GM12892 (cell line): ENCODE measurements at regions not wholly inside any gene's neighbourhood (a gene's known extent, or its start where the extent isn't known, plus 50 kb on each side); places are given as distances from the start of the nearest gene placed in this dataset.

Source experiments
- DNase-seq: peaks from one replicate; pipeline ENCODE4 v3.0.0; 2011; ENCODE audit not compliant: insufficient read length
- FAIRE-seq: peaks from 2 replicates; lab custom pipeline; 2011; peaks lifted over from hg19 to GRCh38; lab: Jason Lieb, UNC
- POLR2A ChIP-seq: IDR thresholded peaks from 2 replicates; pipeline ENCODE4 v1.6.1; 2011; ENCODE audit warnings: low read depth, low read length, control low read depth
- POLR2AphosphoS5 ChIP-seq: IDR thresholded peaks from 2 replicates; pipeline ENCODE4 v1.6.1; 2011; ENCODE audit warnings: low read depth, low read length, control low read depth
- TAF1 ChIP-seq: IDR thresholded peaks from 2 replicates; pipeline ENCODE4 v1.6.1; 2011; ENCODE audit warnings: low read depth, mild to moderate bottlenecking, control low read depth, low read length, borderline replicate concordance

- DNase-seq = no peak
- FAIRE-seq = no peak
- TF ChIP-seq TAF1 = no peak
- TF ChIP-seq POLR2A = no peak
- no peak for TF ChIP-seq POLR2AphosphoS5
These were observed 56.0 kb upstream of the CTXND1 start for GRCh38 chr15:80308002-80308401.

GRCh38 chr15:80309769-80310384 lies 57.9 kb upstream of the CTXND1 start:
- FAIRE-seq (no peak), DNase-seq (no peak)
- TF ChIP-seq POLR2AphosphoS5 (no peak), TAF1 (no peak), POLR2A (no peak)

- FAIRE-seq = no peak
- TF ChIP-seq TAF1 (no peak), POLR2A (no peak), POLR2AphosphoS5 (no peak)
- DNase-seq = no peak
These were observed 58.8 kb upstream of the CTXND1 start for GRCh38 chr15:80310776-80311175.

GRCh38 chr15:80315289-80315987 lies 63.4 kb upstream of the CTXND1 start:
- DNase-seq = no peak
- no peak for TF ChIP-seq TAF1
- TF ChIP-seq POLR2AphosphoS5 = no peak
- TF ChIP-seq POLR2A = no peak
- FAIRE-seq = no peak

- FAIRE-seq (peak; percentile 61), DNase-seq (no peak)
These were observed 65.6 kb upstream of the CTXND1 start for GRCh38 chr15:80317389-80318182.

GRCh38 chr15:80321853-80322252 lies 69.8 kb upstream of the CTXND1 start:
- FAIRE-seq (no peak), DNase-seq (no peak)
- TF ChIP-seq POLR2A = no peak
- TF ChIP-seq TAF1 = no peak
- TF ChIP-seq POLR2AphosphoS5 = no peak

More at GRCh38 chr15:80317389-80318182, 65.6 kb upstream of the CTXND1 start:
- no peak for TF ChIP-seq POLR2A
- TF ChIP-seq POLR2AphosphoS5 = no peak
- no peak for TF ChIP-seq TAF1

GRCh38 chr15:80323285-80323684 lies 71.3 kb upstream of the CTXND1 start:
- TF ChIP-seq POLR2AphosphoS5 (no peak), TAF1 (no peak), POLR2A (no peak)
- FAIRE-seq (no peak), DNase-seq (no peak)

- TF ChIP-seq TAF1 (no peak), POLR2A (no peak), POLR2AphosphoS5 (no peak)
- FAIRE-seq (no peak), DNase-seq (no peak)
These were observed 72.6 kb upstream of the CTXND1 start for GRCh38 chr15:80324545-80325080.

- TF ChIP-seq POLR2AphosphoS5 = no peak
- no peak for TF ChIP-seq POLR2A
- no peak for TF ChIP-seq TAF1
- FAIRE-seq (no peak), DNase-seq (no peak)
These were observed 73.2 kb upstream of the CTXND1 start for GRCh38 chr15:80325206-80325605.

GRCh38 chr15:80326270-80326669 lies 74.3 kb upstream of the CTXND1 start:
- DNase-seq (no peak), FAIRE-seq (no peak)
- no peak for TF ChIP-seq POLR2A
- TF ChIP-seq POLR2AphosphoS5 = no peak
- no peak for TF ChIP-seq TAF1

- TF ChIP-seq POLR2AphosphoS5 (no peak), POLR2A (no peak), TAF1 (no peak)
- no peak for FAIRE-seq
These were observed 75.7 kb upstream of the ARNT2 start for GRCh38 chr15:80328496-80328895.

More at GRCh38 chr15:80328496-80328895, 75.7 kb upstream of the ARNT2 start:
- DNase-seq = no peak
